ENCODE measurements at regions not wholly inside any gene's neighbourhood (a gene's known extent, or its start where the extent isn't known, plus 50 kb on each side); places are given as distances from the start of the nearest gene placed in this dataset.
A peak's percentile ranks its signal among the peaks of the same experiment; 100 is the strongest.

GRCh38 chr10:129334266-129334665, 132.8 kb upstream of the MGMT start:
- H4K20me1 ChIP-seq (replicated peaks; ENCODE audit: control insufficient read depth, extremely low read depth, insufficient read depth, low read length): no peaks in the 10 kb centered on the region
- H3K36me3 ChIP-seq (ENCODE audit: control insufficient read depth in 2 of 2, extremely low read depth in 1 of 2, insufficient read depth in 2 of 2, low read length in 2 of 2): no peaks in the 10 kb centered on the region
- dilution Hi-C loops (cut with MboI; ENCODE audit: extremely low pct_ligation_motif_present, low sequenced_read_pairs) (no loop called here), intact Hi-C loops (cut with micrococcal nuclease) (loop anchor here (5.0 kb wide), 3 partner anchors 133 to 638 kb away; partner anchors contain the start of gene MGMT)
- H3K79me2 ChIP-seq (ENCODE audit: control insufficient read depth, insufficient read depth, low read length): no peaks in the 10 kb centered on the region
- H3K4me1 ChIP-seq (ENCODE audit: control insufficient read depth, extremely low read depth, insufficient read depth, low read length): no peaks in the 10 kb centered on the region
- no peak overlapping the region for H3K4me2 ChIP-seq (ENCODE audit: insufficient read depth, low read length)
- no peak overlapping the region for H3K4me3 ChIP-seq (replicated peaks in 1 of 3; ENCODE audit: insufficient read depth in 1 of 3, low read depth in 1 of 3, low read length in 3 of 3)
- no TSS peak for BruUV-seq (replicated peaks)
- H3K9me1 ChIP-seq (replicated peaks; ENCODE audit: control insufficient read depth, extremely low read depth, insufficient read depth, low read length): no peaks in the 10 kb centered on the region
- peak overlapping the region; percentile 7 for H2AFZ ChIP-seq (ENCODE audit: low read depth, low read length)
- no peaks in the 10 kb centered on the region for H3K9me3 ChIP-seq (replicated peaks; ENCODE audit: control insufficient read depth, insufficient read depth, low read length)
- POLR2A ChIA-PET: no interaction called here
- FAIRE-seq (no peak), DNase-seq (ENCODE audit: low read depth, low spot score) (peak; percentile 6)
- CTCF ChIA-PET: interaction anchor here (0.8 to 1.2 kb wide), 3 partner anchors 299 to 304 kb away, joined by 3 to 6 read pairs (median 3); no protein-coding TSS in a partner anchor
- peaks cover 5 to 11% of the 10 kb centered on the region in 2 experiments for H3K27me3 ChIP-seq (ENCODE audit: control insufficient read depth in 2 of 2, insufficient read depth in 2 of 2, low read length in 2 of 2)
- no peak for TF ChIP-seq MYC (IDR thresholded peaks at IDR 0.05; ENCODE audit: low read depth, low read length)
- TF ChIP-seq, protein P1, sequence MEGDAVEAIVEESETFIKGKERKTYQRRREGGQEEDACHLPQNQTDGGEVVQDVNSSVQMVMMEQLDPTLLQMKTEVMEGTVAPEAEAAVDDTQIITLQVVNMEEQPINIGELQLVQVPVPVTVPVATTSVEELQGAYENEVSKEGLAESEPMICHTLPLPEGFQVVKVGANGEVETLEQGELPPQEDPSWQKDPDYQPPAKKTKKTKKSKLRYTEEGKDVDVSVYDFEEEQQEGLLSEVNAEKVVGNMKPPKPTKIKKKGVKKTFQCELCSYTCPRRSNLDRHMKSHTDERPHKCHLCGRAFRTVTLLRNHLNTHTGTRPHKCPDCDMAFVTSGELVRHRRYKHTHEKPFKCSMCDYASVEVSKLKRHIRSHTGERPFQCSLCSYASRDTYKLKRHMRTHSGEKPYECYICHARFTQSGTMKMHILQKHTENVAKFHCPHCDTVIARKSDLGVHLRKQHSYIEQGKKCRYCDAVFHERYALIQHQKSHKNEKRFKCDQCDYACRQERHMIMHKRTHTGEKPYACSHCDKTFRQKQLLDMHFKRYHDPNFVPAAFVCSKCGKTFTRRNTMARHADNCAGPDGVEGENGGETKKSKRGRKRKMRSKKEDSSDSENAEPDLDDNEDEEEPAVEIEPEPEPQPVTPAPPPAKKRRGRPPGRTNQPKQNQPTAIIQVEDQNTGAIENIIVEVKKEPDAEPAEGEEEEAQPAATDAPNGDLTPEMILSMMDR (IDR thresholded peaks at IDR 0.05; ENCODE audit: extremely low read depth in 1 of 2, insufficient read depth in 1 of 2, low read depth in 1 of 2, low read length in 2 of 2): no peak
- no peak for TF ChIP-seq MAX (IDR thresholded peaks at IDR 0.05; ENCODE audit: insufficient read depth, insufficient read length)
- no peak for TF ChIP-seq POLR2AphosphoS5 (IDR thresholded peaks at IDR 0.05; ENCODE audit: insufficient read depth, low read depth, low read length)
- no peak for TF ChIP-seq EZH2 (IDR thresholded peaks at IDR 0.05; ENCODE audit: borderline replicate concordance, low read depth, low read length, severe bottlenecking)
- TF ChIP-seq FOS (IDR thresholded peaks at IDR 0.05; ENCODE audit: borderline replicate concordance, insufficient read depth, low read length): no peak
- no peak for TF ChIP-seq POLR2A (IDR thresholded peaks at IDR 0.05; ENCODE audit: low read depth, low read length)
- TF ChIP-seq JUN (IDR thresholded peaks at IDR 0.05; ENCODE audit: borderline replicate concordance, insufficient read depth, insufficient read length, low read depth): no peak
- TF ChIP-seq GATA2 (IDR thresholded peaks at IDR 0.05; ENCODE audit: insufficient read depth, insufficient read length, low read depth, low read length): no peak
- no peak overlapping the region for H3K9ac ChIP-seq (replicated peaks; ENCODE audit: extremely low read depth, insufficient read depth, low read length)
- no peak overlapping the region for H3K27ac ChIP-seq (ENCODE audit: insufficient read depth, low read depth, low read length)
